ENCODE measurements at regions not wholly inside any gene's neighbourhood (a gene's known extent, or its start where the extent isn't known, plus 50 kb on each side); places are given as distances from the start of the nearest gene placed in this dataset.

GRCh38 chr3:117454908-117455307 lies 745.3 kb downstream of the TUSC7 start:
- H2AFZ ChIP-seq (ENCODE audit: low read length) = no peak overlapping the region
- H4K20me1 ChIP-seq (ENCODE audit: insufficient read depth, low read length) = no peaks in the 10 kb centered on the region
- H3K9me3 ChIP-seq (replicated peaks; ENCODE audit: insufficient read depth, low read length) = no peaks in the 10 kb centered on the region
- H3K9me2 ChIP-seq (replicated peaks; ENCODE audit: insufficient read depth, low read length) = no peaks in the 10 kb centered on the region
- H3K4me3 ChIP-seq (ENCODE audit: low read length) = no peak overlapping the region
- TF ChIP-seq, protein P1, sequence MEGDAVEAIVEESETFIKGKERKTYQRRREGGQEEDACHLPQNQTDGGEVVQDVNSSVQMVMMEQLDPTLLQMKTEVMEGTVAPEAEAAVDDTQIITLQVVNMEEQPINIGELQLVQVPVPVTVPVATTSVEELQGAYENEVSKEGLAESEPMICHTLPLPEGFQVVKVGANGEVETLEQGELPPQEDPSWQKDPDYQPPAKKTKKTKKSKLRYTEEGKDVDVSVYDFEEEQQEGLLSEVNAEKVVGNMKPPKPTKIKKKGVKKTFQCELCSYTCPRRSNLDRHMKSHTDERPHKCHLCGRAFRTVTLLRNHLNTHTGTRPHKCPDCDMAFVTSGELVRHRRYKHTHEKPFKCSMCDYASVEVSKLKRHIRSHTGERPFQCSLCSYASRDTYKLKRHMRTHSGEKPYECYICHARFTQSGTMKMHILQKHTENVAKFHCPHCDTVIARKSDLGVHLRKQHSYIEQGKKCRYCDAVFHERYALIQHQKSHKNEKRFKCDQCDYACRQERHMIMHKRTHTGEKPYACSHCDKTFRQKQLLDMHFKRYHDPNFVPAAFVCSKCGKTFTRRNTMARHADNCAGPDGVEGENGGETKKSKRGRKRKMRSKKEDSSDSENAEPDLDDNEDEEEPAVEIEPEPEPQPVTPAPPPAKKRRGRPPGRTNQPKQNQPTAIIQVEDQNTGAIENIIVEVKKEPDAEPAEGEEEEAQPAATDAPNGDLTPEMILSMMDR (IDR thresholded peaks at IDR 0.05; ENCODE audit: low read length) = no peak
- TF ChIP-seq EZH2 (optimal IDR thresholded peaks at IDR 0.05; ENCODE audit: low read depth, low read length) (no peak), EZH2phosphoT487 (IDR thresholded peaks at IDR 0.05; ENCODE audit: low read length) (no peak)
- peaks cover 9% of the 10 kb centered on the region for H3K4me1 ChIP-seq (ENCODE audit: low read length)
- H3K4me2 ChIP-seq (ENCODE audit: low read depth, low read length) = no peak overlapping the region
- no peaks in the 10 kb centered on the region for H3F3A ChIP-seq (ENCODE audit: insufficient read depth, low read length)
- no peaks in the 10 kb centered on the region for H3K36me3 ChIP-seq (replicated peaks; ENCODE audit: insufficient read depth, low read length)
- no peak overlapping the region for H3K27ac ChIP-seq (ENCODE audit: low read length)
- no peaks in the 10 kb centered on the region for H3K27me3 ChIP-seq (replicated peaks; ENCODE audit: insufficient read depth, low read length)
- no peak overlapping the region for H3K9ac ChIP-seq (ENCODE audit: low read length)
- H3K79me2 ChIP-seq (ENCODE audit: low read length) = no peaks in the 10 kb centered on the region
- no peak for DNase-seq

DNA sequence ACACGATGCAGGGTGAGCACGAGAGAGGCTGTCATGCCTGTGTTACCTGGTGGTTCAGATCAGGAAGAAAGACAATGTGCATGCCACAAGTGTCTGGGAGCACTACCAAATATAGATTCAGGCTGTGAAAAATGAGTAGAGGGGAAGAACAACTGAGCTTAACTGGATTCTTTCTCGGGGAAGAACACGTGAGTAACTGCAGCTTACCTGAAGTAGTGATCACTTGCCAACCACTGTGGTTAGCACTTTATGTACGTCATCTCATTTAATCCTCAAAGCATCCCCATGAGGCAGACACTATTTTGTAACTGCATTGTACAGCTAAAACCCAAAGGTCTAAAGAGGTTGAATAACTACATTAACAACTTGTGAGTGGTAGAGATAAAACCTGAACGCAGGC lies 746.2 kb downstream of the TUSC7 start:
- H3F3A ChIP-seq (ENCODE audit: insufficient read depth, low read length) = no peaks in the 10 kb centered on the region
- H2AFZ ChIP-seq (ENCODE audit: low read length) = no peak overlapping the region
- H3K79me2 ChIP-seq (ENCODE audit: low read length) = no peaks in the 10 kb centered on the region
- no peak for TF ChIP-seq EZH2 (optimal IDR thresholded peaks at IDR 0.05; ENCODE audit: low read depth, low read length)
- TF ChIP-seq, protein P1 (IDR thresholded peaks at IDR 0.05; ENCODE audit: low read length) = no peak
- TF ChIP-seq EZH2phosphoT487 (IDR thresholded peaks at IDR 0.05; ENCODE audit: low read length) = no peak
- H3K4me1 ChIP-seq (ENCODE audit: low read length) = peaks cover 9% of the 10 kb centered on the region
- H3K9me3 ChIP-seq (replicated peaks; ENCODE audit: insufficient read depth, low read length) = no peaks in the 10 kb centered on the region
- no peak overlapping the region for H3K4me3 ChIP-seq (ENCODE audit: low read length)
- no peak overlapping the region for H3K27ac ChIP-seq (ENCODE audit: low read length)
- H3K36me3 ChIP-seq (replicated peaks; ENCODE audit: insufficient read depth, low read length) = no peaks in the 10 kb centered on the region
- no peaks in the 10 kb centered on the region for H3K9me2 ChIP-seq (replicated peaks; ENCODE audit: insufficient read depth, low read length)
- no peak overlapping the region for H3K9ac ChIP-seq (ENCODE audit: low read length)
- DNase-seq = no peak
- H3K4me2 ChIP-seq (ENCODE audit: low read depth, low read length) = no peak overlapping the region
- no peaks in the 10 kb centered on the region for H3K27me3 ChIP-seq (replicated peaks; ENCODE audit: insufficient read depth, low read length)
- no peaks in the 10 kb centered on the region for H4K20me1 ChIP-seq (ENCODE audit: insufficient read depth, low read length)

GRCh38 chr3:117463276-117464115 lies 753.9 kb downstream of the TUSC7 start:
- H3K27ac ChIP-seq (ENCODE audit: low read length) = no peak overlapping the region
- no peak overlapping the region for H3K4me3 ChIP-seq (ENCODE audit: low read length)
- H3K4me2 ChIP-seq (ENCODE audit: low read depth, low read length) = no peak overlapping the region
- H3K9ac ChIP-seq (ENCODE audit: low read length) = no peak overlapping the region
- H3K79me2 ChIP-seq (ENCODE audit: low read length) = no peaks in the 10 kb centered on the region
- no peaks in the 10 kb centered on the region for H3F3A ChIP-seq (ENCODE audit: insufficient read depth, low read length)
- H3K36me3 ChIP-seq (replicated peaks; ENCODE audit: insufficient read depth, low read length) = no peaks in the 10 kb centered on the region
- DNase-seq = no peak
- H3K9me2 ChIP-seq (replicated peaks; ENCODE audit: insufficient read depth, low read length) = no peaks in the 10 kb centered on the region
- H3K4me1 ChIP-seq (ENCODE audit: low read length) = no peaks in the 10 kb centered on the region
- no peaks in the 10 kb centered on the region for H3K9me3 ChIP-seq (replicated peaks; ENCODE audit: insufficient read depth, low read length)
- H4K20me1 ChIP-seq (ENCODE audit: insufficient read depth, low read length) = no peaks in the 10 kb centered on the region
- no peak overlapping the region for H2AFZ ChIP-seq (ENCODE audit: low read length)
- H3K27me3 ChIP-seq (replicated peaks; ENCODE audit: insufficient read depth, low read length) = no peaks in the 10 kb centered on the region
- TF ChIP-seq, protein P1 (IDR thresholded peaks at IDR 0.05; ENCODE audit: low read length) = no peak
- TF ChIP-seq EZH2phosphoT487 (IDR thresholded peaks at IDR 0.05; ENCODE audit: low read length) = no peak
- TF ChIP-seq EZH2 (optimal IDR thresholded peaks at IDR 0.05; ENCODE audit: low read depth, low read length) = no peak

Measured in MM.1S (cell line).